A549 (cell line): ENCODE measurements at regions not wholly inside any gene's neighbourhood (a gene's known extent, or its start where the extent isn't known, plus 50 kb on each side); places are given as distances from the start of the nearest gene placed in this dataset.

Experiments used
- CHD2 ChIP-seq: fragments of 150-350 bp; IDR thresholded peaks from 2 replicates; pipeline ENCODE4 v1.6.1; 2014; ENCODE audit warnings: low read length; ENCODE audit not compliant: partially characterized antibody
- MAFK ChIP-seq: fragments of 450-650 bp; IDR thresholded peaks from 2 replicates; pipeline ENCODE4 v1.6.1; 2014; ENCODE audit not compliant: partially characterized antibody

DNA sequence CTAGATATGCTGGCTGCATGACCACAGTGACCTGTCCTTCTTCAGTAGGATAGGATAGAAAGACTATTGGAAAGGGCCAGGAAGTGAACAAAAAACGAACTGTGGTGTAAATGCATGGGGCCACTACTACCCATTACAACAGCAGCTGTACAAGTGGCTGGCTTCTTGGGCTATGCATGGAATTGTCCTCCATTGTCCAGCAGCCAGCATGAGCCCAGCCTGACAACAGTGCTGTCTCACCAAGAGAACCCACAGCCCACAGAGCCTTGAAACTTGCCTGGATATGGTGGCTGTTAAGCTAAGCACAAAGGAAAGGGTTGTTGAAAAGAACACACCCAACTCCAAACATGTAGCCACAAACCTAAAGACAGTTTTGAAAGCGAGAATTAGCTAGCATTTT, 330.2 kb upstream of the F9 start:
- TF ChIP-seq CHD2 (no peak), MAFK (no peak)
